ENCODE measurements at regions not wholly inside any gene's neighbourhood (a gene's known extent, or its start where the extent isn't known, plus 50 kb on each side); places are given as distances from the start of the nearest gene placed in this dataset.

GRCh38 chr9:135249191-135249590 lies 161.7 kb downstream of the OLFM1 start:
- TF ChIP-seq CTCF (IDR thresholded peaks at IDR 0.05; ENCODE audit: insufficient read depth, low read depth, low read length, missing control alignments) = no peak
- no peak for DNase-seq (ENCODE audit: low read depth)
- no peak overlapping the region for H3K4me3 ChIP-seq (ENCODE audit: low read depth, low read length)

- H3K4me3 ChIP-seq (ENCODE audit: low read depth, low read length) = no peak overlapping the region
- TF ChIP-seq CTCF (IDR thresholded peaks at IDR 0.05; ENCODE audit: insufficient read depth, low read depth, low read length, missing control alignments) = no peak
- DNase-seq (ENCODE audit: low read depth) = no peak
Measured at GRCh38 chr9:135249711-135250110, 162.2 kb downstream of the OLFM1 start.

GRCh38 chr9:135251331-135251761 lies 163.9 kb downstream of the OLFM1 start:
- TF ChIP-seq CTCF (IDR thresholded peaks at IDR 0.05; ENCODE audit: insufficient read depth, low read depth, low read length, missing control alignments) = no peak
- no peak for DNase-seq (ENCODE audit: low read depth)
- H3K4me3 ChIP-seq (ENCODE audit: low read depth, low read length) = no peak overlapping the region

GRCh38 chr9:135251996-135252760 lies 164.7 kb downstream of the OLFM1 start:
- no peak for TF ChIP-seq CTCF (IDR thresholded peaks at IDR 0.05; ENCODE audit: insufficient read depth, low read depth, low read length, missing control alignments)
- H3K4me3 ChIP-seq (ENCODE audit: low read depth, low read length) = no peak overlapping the region
- no peak for DNase-seq (ENCODE audit: low read depth)

GRCh38 chr9:135252980-135253304 lies 165.5 kb downstream of the OLFM1 start:
- DNase-seq (ENCODE audit: low read depth) = no peak
- no peak overlapping the region for H3K4me3 ChIP-seq (ENCODE audit: low read depth, low read length)

GRCh38 chr9:135253305-135254004 lies 166.0 kb downstream of the OLFM1 start:
- TF ChIP-seq CTCF (IDR thresholded peaks at IDR 0.05; ENCODE audit: insufficient read depth, low read depth, low read length, missing control alignments) = no peak
- no peak for DNase-seq (ENCODE audit: low read depth)
- no peak overlapping the region for H3K4me3 ChIP-seq (ENCODE audit: low read depth, low read length)

More at GRCh38 chr9:135252980-135253304, 165.5 kb downstream of the OLFM1 start:
- no peak for TF ChIP-seq CTCF (IDR thresholded peaks at IDR 0.05; ENCODE audit: insufficient read depth, low read depth, low read length, missing control alignments)
